ENCODE measurements at regions not wholly inside any gene's neighbourhood (a gene's known extent, or its start where the extent isn't known, plus 50 kb on each side); places are given as distances from the start of the nearest gene placed in this dataset.

DNA sequence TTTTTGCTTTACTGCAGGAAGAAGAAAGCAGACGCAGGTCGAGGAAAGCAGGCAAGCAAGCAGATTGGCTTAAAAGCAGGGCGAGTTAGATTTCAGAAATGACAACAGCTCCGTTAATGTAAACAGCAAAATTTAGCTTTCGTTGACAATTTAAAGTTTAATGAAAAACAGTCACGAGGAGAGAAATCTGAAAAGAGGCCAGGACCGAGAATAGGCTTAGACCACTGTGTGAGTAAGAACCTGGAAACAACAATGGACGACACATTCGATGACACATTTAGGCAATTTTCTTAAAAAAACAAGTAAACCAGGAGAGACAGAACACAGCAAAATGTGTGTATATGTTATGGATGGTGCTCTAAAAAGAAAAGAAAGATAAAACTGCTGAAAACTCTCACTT is 155.3 kb downstream of the ISOC1 start:
- Histone ChIP-seq H2AFZ (ENCODE audit: low read depth, low read length, poor library complexity, severe bottlenecking) (no peak overlapping the region), H3K27me3 (ENCODE audit: insufficient read depth, low read length) (no peaks in the 10 kb centered on the region), H3K4me1 (ENCODE audit: control insufficient read depth in 1 of 2, insufficient read depth in 2 of 2, low read length in 2 of 2) (no peaks in the 10 kb centered on the region), H4K20me1 (ENCODE audit: insufficient read depth) (no peaks in the 10 kb centered on the region), H3K4me3 (replicated peaks in 1 of 2; ENCODE audit: low read depth in 1 of 2, low read length in 2 of 2) (no peak overlapping the region), H3K9ac (ENCODE audit: low read length) (no peak overlapping the region), H3K9me2 (ENCODE audit: insufficient read depth) (no peaks in the 10 kb centered on the region), H3K27ac (ENCODE audit: low read depth, low read length) (no peak overlapping the region), H3K9me3 (ENCODE audit: control insufficient read depth in 1 of 2, insufficient read depth in 1 of 2, low read depth in 1 of 2, low read length in 2 of 2) (no peaks in the 10 kb centered on the region), H3K4me2 (ENCODE audit: low read length) (no peak overlapping the region), H3K36me3 (ENCODE audit: control insufficient read depth in 1 of 2, insufficient read depth in 2 of 2, low read length in 2 of 2) (no peaks in the 10 kb centered on the region), H3K79me2 (ENCODE audit: insufficient read depth, low read length) (no peaks in the 10 kb centered on the region)
- ATAC-seq: no peak
- POLR2A ChIA-PET: no interaction called here
- CTCF ChIA-PET: no interaction called here
- intact Hi-C loops (cut with micrococcal nuclease): no loop called here
- DNase-seq (ENCODE audit: low read depth, low spot score): no peak
- BruUV-seq (replicated peaks): no TSS peak
- RAD21 ChIA-PET (ENCODE audit: low non-redundant PET in 1 of 2, low total read pairs in 2 of 2, uncharacterized antibody in 2 of 2, unreplicated experiment in 2 of 2): no interaction called here
- no peak for TF ChIP-seq ZNF274 (IDR thresholded peaks at IDR 0.05; ENCODE audit: low read depth, low read length)
- TF ChIP-seq SRF (IDR thresholded peaks at IDR 0.05; ENCODE audit: low read depth): no peak
- no peak for TF ChIP-seq JUND (IDR thresholded peaks at IDR 0.05)
- TF ChIP-seq, protein P1, sequence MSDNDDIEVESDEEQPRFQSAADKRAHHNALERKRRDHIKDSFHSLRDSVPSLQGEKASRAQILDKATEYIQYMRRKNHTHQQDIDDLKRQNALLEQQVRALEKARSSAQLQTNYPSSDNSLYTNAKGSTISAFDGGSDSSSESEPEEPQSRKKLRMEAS (IDR thresholded peaks at IDR 0.05): no peak
- TF ChIP-seq POLR2AphosphoS5 (IDR thresholded peaks at IDR 0.05; ENCODE audit: low read depth, low read length): no peak
- TF ChIP-seq, protein P2, sequence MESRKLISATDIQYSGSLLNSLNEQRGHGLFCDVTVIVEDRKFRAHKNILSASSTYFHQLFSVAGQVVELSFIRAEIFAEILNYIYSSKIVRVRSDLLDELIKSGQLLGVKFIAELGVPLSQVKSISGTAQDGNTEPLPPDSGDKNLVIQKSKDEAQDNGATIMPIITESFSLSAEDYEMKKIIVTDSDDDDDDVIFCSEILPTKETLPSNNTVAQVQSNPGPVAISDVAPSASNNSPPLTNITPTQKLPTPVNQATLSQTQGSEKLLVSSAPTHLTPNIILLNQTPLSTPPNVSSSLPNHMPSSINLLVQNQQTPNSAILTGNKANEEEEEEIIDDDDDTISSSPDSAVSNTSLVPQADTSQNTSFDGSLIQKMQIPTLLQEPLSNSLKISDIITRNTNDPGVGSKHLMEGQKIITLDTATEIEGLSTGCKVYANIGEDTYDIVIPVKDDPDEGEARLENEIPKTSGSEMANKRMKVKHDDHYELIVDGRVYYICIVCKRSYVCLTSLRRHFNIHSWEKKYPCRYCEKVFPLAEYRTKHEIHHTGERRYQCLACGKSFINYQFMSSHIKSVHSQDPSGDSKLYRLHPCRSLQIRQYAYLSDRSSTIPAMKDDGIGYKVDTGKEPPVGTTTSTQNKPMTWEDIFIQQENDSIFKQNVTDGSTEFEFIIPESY (IDR thresholded peaks at IDR 0.05; ENCODE audit: extremely low read depth, insufficient replicate concordance, low read length): no peak
- TF ChIP-seq POLR2A (IDR thresholded peaks at IDR 0.05; ENCODE audit: borderline replicate concordance, extremely low read depth, insufficient read depth, insufficient read length): no peak
- TF ChIP-seq EZH2phosphoT487 (IDR thresholded peaks at IDR 0.05; ENCODE audit: borderline replicate concordance): no peak
- TF ChIP-seq EGR1 (IDR thresholded peaks at IDR 0.05; ENCODE audit: low read depth): no peak
- no peak for TF ChIP-seq CEBPB (IDR thresholded peaks at IDR 0.05; ENCODE audit: low read depth)
- TF ChIP-seq, protein P3, sequence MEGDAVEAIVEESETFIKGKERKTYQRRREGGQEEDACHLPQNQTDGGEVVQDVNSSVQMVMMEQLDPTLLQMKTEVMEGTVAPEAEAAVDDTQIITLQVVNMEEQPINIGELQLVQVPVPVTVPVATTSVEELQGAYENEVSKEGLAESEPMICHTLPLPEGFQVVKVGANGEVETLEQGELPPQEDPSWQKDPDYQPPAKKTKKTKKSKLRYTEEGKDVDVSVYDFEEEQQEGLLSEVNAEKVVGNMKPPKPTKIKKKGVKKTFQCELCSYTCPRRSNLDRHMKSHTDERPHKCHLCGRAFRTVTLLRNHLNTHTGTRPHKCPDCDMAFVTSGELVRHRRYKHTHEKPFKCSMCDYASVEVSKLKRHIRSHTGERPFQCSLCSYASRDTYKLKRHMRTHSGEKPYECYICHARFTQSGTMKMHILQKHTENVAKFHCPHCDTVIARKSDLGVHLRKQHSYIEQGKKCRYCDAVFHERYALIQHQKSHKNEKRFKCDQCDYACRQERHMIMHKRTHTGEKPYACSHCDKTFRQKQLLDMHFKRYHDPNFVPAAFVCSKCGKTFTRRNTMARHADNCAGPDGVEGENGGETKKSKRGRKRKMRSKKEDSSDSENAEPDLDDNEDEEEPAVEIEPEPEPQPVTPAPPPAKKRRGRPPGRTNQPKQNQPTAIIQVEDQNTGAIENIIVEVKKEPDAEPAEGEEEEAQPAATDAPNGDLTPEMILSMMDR (IDR thresholded peaks at IDR 0.05 in 2 of 3, conservative IDR thresholded peaks at IDR 0.05 in 1 of 3; ENCODE audit: borderline replicate concordance in 1 of 3, insufficient read depth in 1 of 3, low read depth in 2 of 3, low read length in 2 of 3): no peak
